K562 (cell line): ENCODE measurements at regions not wholly inside any gene's neighbourhood (a gene's known extent, or its start where the extent isn't known, plus 50 kb on each side); places are given as distances from the start of the nearest gene placed in this dataset.

Source experiments
- ATAC-seq: fragments of 200-7000 bp; cut with Tn5 transposase; 3 replicates; pipeline ENCODE4 v1.9.1; 2020; ENCODE audit warnings: moderate library complexity
- BruUV-seq: library from RNA; stranded (reverse); fragments of 400-500 nt; replicated peaks from 2 replicates; lab custom pipeline; 2021; lab: Mats Ljungman, UMichigan
- CTCF ChIA-PET: fragments of 300-600 bp; formaldehyde crosslinking; extraction: SDS; loops from one replicate; lab custom pipeline; 2021; ENCODE audit warnings: low intra/inter-chr PET ratio; lab: Yijun Ruan, JAX
- POLR2A ChIA-PET: fragments of 300-600, 350-650 bp; sonication (Branson Sonifier 250); formaldehyde crosslinking; extraction: SDS; loops from one replicate; lab custom pipeline; 2021; ENCODE audit warnings: antibody characterized with exemption, inconsistent platforms; lab: Yijun Ruan, JAX
- DNase-seq, 4 experiments: peaks; one replicate each; pipeline versions ENCODE4 v3.0.0 to v3.0.0-alpha.2; 2011 to 2018; ENCODE audit warnings: low spot score in 3 of 4, mixed read lengths in 3 of 4; ENCODE audit errors: extremely low read depth in 1 of 4
- FAIRE-seq: peaks from 2 replicates; lab custom pipeline; 2011; peaks lifted over from hg19 to GRCh38; lab: Jason Lieb, UNC
- H2AFZ ChIP-seq: 2 replicates; pipeline ENCODE4 v1.6.0; 2011; ENCODE audit warnings: low read depth, low read length, control low read depth, inconsistent platforms
- H3K27ac ChIP-seq: fragments of 200-600 bp; 3 replicates; pipeline ENCODE4 v1.8.0; 2011; ENCODE audit warnings: low read depth, mild to moderate bottlenecking, control low read depth, inconsistent platforms, low read length, moderate library complexity, mixed read lengths; ENCODE audit errors: extremely low read depth
- H3K27me3 ChIP-seq, 2 experiments: fragments of 300-600 bp in 1 of 2; 2 replicates in 1 of 2; 3 replicates in 1 of 2; pipeline versions ENCODE4 v1.6.0 to v1.8.0; 2011; ENCODE audit warnings: inconsistent platforms in 2 of 2, low read length in 2 of 2, mild to moderate bottlenecking in 1 of 2, mixed read lengths in 1 of 2, moderate library complexity in 1 of 2; ENCODE audit not compliant: control insufficient read depth in 2 of 2, insufficient read depth in 2 of 2
- H3K36me3 ChIP-seq: fragments of 300-600 bp; 3 replicates; pipeline ENCODE4 v1.8.0; 2011; ENCODE audit warnings: mild to moderate bottlenecking, low read length, inconsistent platforms; ENCODE audit not compliant: control insufficient read depth, insufficient read depth
- H3K4me1 ChIP-seq, 2 experiments: fragments of 200-600 bp in 1 of 2; replicated peaks in 1 of 2; 2 replicates in 1 of 2; 3 replicates in 1 of 2; pipeline versions ENCODE4 v1.5.1 to v1.8.0; 2011; ENCODE audit warnings: inconsistent platforms in 2 of 2, low read length in 2 of 2, mild to moderate bottlenecking in 1 of 2, mixed read lengths in 1 of 2, moderate library complexity in 1 of 2; ENCODE audit not compliant: control insufficient read depth in 2 of 2, insufficient read depth in 2 of 2
- H3K4me2 ChIP-seq: 2 replicates; pipeline ENCODE4 v1.6.1; 2011; ENCODE audit warnings: low read length, control low read depth, inconsistent platforms, mixed read lengths; ENCODE audit not compliant: insufficient read depth
- H3K4me3 ChIP-seq: fragments of 200-600 bp; sonication (generic), shearing (Covaris generic); 2 replicates; pipeline ENCODE4 v1.5.1; 2016; ENCODE audit warnings: control low read depth, inconsistent platforms
- H3K79me2 ChIP-seq: fragments of 200-600 bp; 3 replicates; pipeline ENCODE4 v1.8.0; 2011; ENCODE audit warnings: low read length, inconsistent platforms; ENCODE audit not compliant: control insufficient read depth, insufficient read depth
- H3K9ac ChIP-seq, 2 experiments: 2 replicates each; pipeline versions ENCODE4 v1.6.0 to v1.6.1; 2011; ENCODE audit warnings: low read depth in 2 of 2, low read length in 2 of 2, control low read depth in 1 of 2, inconsistent platforms in 1 of 2, mild to moderate bottlenecking in 1 of 2, mixed read lengths in 1 of 2; ENCODE audit not compliant: insufficient read depth in 1 of 2
- H3K9me1 ChIP-seq: one replicate; pipeline ENCODE4 v1.6.0; 2011; ENCODE audit warnings: inconsistent platforms, mild to moderate bottlenecking, low read length, moderate library complexity; ENCODE audit not compliant: control insufficient read depth, insufficient read depth
- H3K9me3 ChIP-seq: replicated peaks from 2 replicates; pipeline ENCODE4 v1.5.1; 2011; ENCODE audit warnings: low read depth, low read length, inconsistent platforms; ENCODE audit not compliant: control insufficient read depth, insufficient read depth
- H4K20me1 ChIP-seq: replicated peaks from 2 replicates; pipeline ENCODE4 v1.6.1; 2011; ENCODE audit warnings: low read length, inconsistent platforms, mixed read lengths; ENCODE audit not compliant: control insufficient read depth, insufficient read depth
- ARID1B ChIP-seq: fragments of 450-650 bp; IDR thresholded peaks from 2 replicates; pipeline ENCODE4 v1.6.1; 2016; ENCODE audit warnings: antibody characterized with exemption, mild to moderate bottlenecking, inconsistent platforms
- DACH1 ChIP-seq: fragments of 450-650 bp; IDR thresholded peaks from 2 replicates; pipeline ENCODE4 v1.6.1; 2018; ENCODE audit not compliant: partially characterized antibody
- DIDO1 ChIP-seq: fragments of 450-650 bp; IDR thresholded peaks from 2 replicates; pipeline ENCODE4 v1.6.1; 2016; ENCODE audit warnings: low read depth, missing biosample characterization, missing genetic modification characterization
- ETS2 ChIP-seq: IDR thresholded peaks from 2 replicates; pipeline ENCODE4 v1.6.1; 2016; ENCODE audit warnings: borderline replicate concordance, missing genetic modification characterization, mild to moderate bottlenecking, moderate library complexity, missing compliant biosample characterization; ENCODE audit not compliant: poor library complexity, severe bottlenecking
- HDGF ChIP-seq: fragments of 450-650 bp; IDR thresholded peaks from 2 replicates; pipeline ENCODE4 v1.6.1; 2016
- MCM7 ChIP-seq, 2 experiments: fragments of 450-650 bp; IDR thresholded peaks; 2 replicates each; pipeline ENCODE4 v1.6.1; 2016 to 2018
- MTF1 ChIP-seq: fragments of 250-450 bp; sonication (Bioruptor Pico); IDR thresholded peaks from 2 replicates; pipeline ENCODE4 v1.9.0; 2021; ENCODE audit warnings: moderate library complexity, mild to moderate bottlenecking, inconsistent platforms, borderline replicate concordance
- MXI1 ChIP-seq: IDR thresholded peaks from 2 replicates; pipeline ENCODE4 v1.6.1; 2011; ENCODE audit warnings: low read depth, mild to moderate bottlenecking, improper control_type of control experiment, low read length
- RBFOX2 ChIP-seq: fragments of 200-400 bp; formaldehyde crosslinking; IDR thresholded peaks from 2 replicates; pipeline ENCODE4 v1.6.1; 2017; ENCODE audit warnings: low read depth, mild to moderate bottlenecking, low read length, moderate library complexity
- SNAPC5 ChIP-seq: fragments of 250-450 bp; sonication (Bioruptor Pico); IDR thresholded peaks from 2 replicates; pipeline ENCODE4 v1.8.0; 2021; ENCODE audit warnings: moderate library complexity, mild to moderate bottlenecking, inconsistent platforms
- SREBF1 ChIP-seq: fragments of 150-350 bp; IDR thresholded peaks from 2 replicates; pipeline ENCODE4 v1.6.1; 2014; ENCODE audit warnings: antibody characterized with exemption, low read depth, low read length, borderline replicate concordance
- SUPT5H ChIP-seq: fragments of 450-650 bp; IDR thresholded peaks from 2 replicates; pipeline ENCODE4 v1.6.1; 2016
- WGBS: fragments of 100-300 bp; shearing (Covaris generic); methylation state at CpG from one replicate; pipeline ENCODE4 v1.1.6; 2016; ENCODE audit warnings: low coverage, mixed read lengths; ENCODE audit not compliant: insufficient coverage; ENCODE audit errors: missing lambda C conversion rate; 5-methylcytosine and 5-hydroxymethylcytosine counted together
- in situ Hi-C: fragments of 300-500 bp; cut with MboI; formaldehyde crosslinking; loops from 4 replicates; pipeline ENCODE4 v1.15.0; 2018; ENCODE audit warnings: inconsistent platforms, mixed read lengths
- intact Hi-C: fragments of 100-400 bp; cut with micrococcal nuclease; formaldehyde crosslinking; loops from 2 replicates; pipeline ENCODE4 v1.14.2; 2022
- TF ChIP-seq, protein P1 (sequence below): fragments of 450-650 bp; formaldehyde crosslinking; IDR thresholded peaks from 2 replicates; pipeline ENCODE4 v1.4.0; 2020; ENCODE audit warnings: mild to moderate bottlenecking, moderate library complexity
- TF ChIP-seq, protein P2 (sequence below), 2 experiments: IDR thresholded peaks; 2 replicates each; pipeline ENCODE4 v1.6.1; 2011; ENCODE audit warnings: borderline replicate concordance in 1 of 2, control low read depth in 1 of 2, low read depth in 1 of 2, low read length in 1 of 2, mild to moderate bottlenecking in 1 of 2, mixed read lengths in 1 of 2, moderate library complexity in 1 of 2; ENCODE audit not compliant: insufficient read depth in 1 of 2, insufficient read length in 1 of 2, poor library complexity in 1 of 2, severe bottlenecking in 1 of 2; ENCODE audit errors: extremely low read depth in 1 of 2

DNA sequence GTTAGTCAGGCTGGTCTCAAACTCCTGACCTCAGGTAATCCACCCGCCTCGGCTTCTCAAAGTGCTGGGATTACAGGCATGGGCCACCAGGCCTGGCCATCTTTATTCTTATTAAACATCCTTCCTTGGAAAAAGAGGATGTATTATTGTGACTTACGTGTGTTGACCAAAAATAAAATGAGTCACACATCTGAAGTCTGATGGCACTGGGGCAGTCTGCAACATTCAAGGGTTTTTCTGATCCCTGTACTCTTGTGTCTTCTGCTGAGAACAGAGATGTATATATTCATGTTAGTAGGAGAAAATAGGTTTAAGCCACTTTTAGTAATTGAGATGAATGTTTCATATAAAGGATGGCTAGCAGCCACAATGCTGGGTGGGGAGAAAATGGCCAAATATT, 129.9 kb upstream of the RIPOR2 start:
- FAIRE-seq (no peak), DNase-seq (no peak), ATAC-seq (no peak)
- ChIA-PET CTCF (no interaction called here), POLR2A (no interaction called here)
- no peaks in the 10 kb centered on the region for H3K9me1 ChIP-seq
- no peaks in the 10 kb centered on the region for H4K20me1 ChIP-seq
- H2AFZ ChIP-seq: no peak overlapping the region
- no peak overlapping the region for H3K27ac ChIP-seq
- WGBS: 0% methylated on average over 3 of the region's 3 CpGs
- no peaks in the 10 kb centered on the region for H3K9me3 ChIP-seq
- no peaks in the 10 kb centered on the region for H3K79me2 ChIP-seq
- intact Hi-C loops: loop anchor here (2.0 kb wide), 1 partner anchor 81 kb away; no protein-coding TSS in a partner anchor
- no peaks in the 10 kb centered on the region for H3K4me1 ChIP-seq
- TF ChIP-seq, protein P1, sequence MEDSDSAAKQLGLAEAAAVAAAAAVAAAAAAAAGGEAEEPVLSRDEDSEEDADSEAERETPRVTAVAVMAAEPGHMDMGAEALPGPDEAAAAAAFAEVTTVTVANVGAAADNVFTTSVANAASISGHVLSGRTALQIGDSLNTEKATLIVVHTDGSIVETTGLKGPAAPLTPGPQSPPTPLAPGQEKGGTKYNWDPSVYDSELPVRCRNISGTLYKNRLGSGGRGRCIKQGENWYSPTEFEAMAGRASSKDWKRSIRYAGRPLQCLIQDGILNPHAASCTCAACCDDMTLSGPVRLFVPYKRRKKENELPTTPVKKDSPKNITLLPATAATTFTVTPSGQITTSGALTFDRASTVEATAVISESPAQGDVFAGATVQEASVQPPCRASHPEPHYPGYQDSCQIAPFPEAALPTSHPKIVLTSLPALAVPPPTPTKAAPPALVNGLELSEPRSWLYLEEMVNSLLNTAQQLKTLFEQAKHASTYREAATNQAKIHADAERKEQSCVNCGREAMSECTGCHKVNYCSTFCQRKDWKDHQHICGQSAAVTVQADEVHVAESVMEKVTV: no peak
- no peak for TF ChIP-seq DACH1
- TF ChIP-seq SREBF1: no peak
- TF ChIP-seq RBFOX2: no peak
- no peak for TF ChIP-seq ARID1B
- no peak for TF ChIP-seq MTF1
- TF ChIP-seq ETS2: no peak
- no peak for TF ChIP-seq SNAPC5 (CRISPR knock-in tag)
- TF ChIP-seq, protein P2, sequence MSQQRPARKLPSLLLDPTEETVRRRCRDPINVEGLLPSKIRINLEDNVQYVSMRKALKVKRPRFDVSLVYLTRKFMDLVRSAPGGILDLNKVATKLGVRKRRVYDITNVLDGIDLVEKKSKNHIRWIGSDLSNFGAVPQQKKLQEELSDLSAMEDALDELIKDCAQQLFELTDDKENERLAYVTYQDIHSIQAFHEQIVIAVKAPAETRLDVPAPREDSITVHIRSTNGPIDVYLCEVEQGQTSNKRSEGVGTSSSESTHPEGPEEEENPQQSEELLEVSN (IDR thresholded peaks at IDR 0.05; ENCODE audit: borderline replicate concordance in 1 of 2, extremely low read depth in 1 of 2, insufficient read depth in 1 of 2, insufficient read length in 1 of 2, low read depth in 1 of 2, low read length in 1 of 2, poor library complexity in 1 of 2, severe bottlenecking in 1 of 2): no peak
- TF ChIP-seq DIDO1 (tag): no peak
- TF ChIP-seq MCM7 (IDR thresholded peaks at IDR 0.05): no peak
- TF ChIP-seq MXI1: no peak
- no peak for TF ChIP-seq SUPT5H
- no peak for TF ChIP-seq HDGF
- H3K9ac ChIP-seq: no peak overlapping the region
- no TSS peak for BruUV-seq
- H3K4me2 ChIP-seq: no peak overlapping the region
- no peaks in the 10 kb centered on the region for H3K36me3 ChIP-seq
- H3K4me3 ChIP-seq: no peak overlapping the region
- peaks cover 6 to 22% of the 10 kb centered on the region in 2 experiments; a peak in 4 of 5 replicates for H3K27me3 ChIP-seq
- in situ Hi-C loops: no loop called here
